ENCODE measurements at regions not wholly inside any gene's neighbourhood (a gene's known extent, or its start where the extent isn't known, plus 50 kb on each side); places are given as distances from the start of the nearest gene placed in this dataset.

DNA sequence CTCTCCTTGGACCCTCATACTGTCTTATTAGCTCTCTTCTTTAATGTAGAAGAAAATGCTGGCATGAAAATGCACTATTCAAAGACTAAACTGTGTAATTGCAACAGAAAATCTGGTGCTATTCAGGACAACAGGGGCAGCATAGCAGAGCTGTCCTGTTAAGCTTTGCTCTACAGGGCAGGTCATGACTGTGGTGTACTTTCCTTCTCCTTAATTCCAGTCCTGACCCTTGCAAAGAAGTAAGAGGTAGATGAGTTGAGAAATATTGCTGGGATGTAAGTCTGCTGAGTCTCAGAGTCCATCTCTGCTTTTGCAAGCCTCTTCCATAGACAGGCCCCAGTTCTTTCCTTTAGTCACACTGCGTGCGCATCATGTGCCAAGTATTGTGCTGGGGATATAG is 52.6 kb upstream of the STK38L start:
- TF ChIP-seq, protein P1, sequence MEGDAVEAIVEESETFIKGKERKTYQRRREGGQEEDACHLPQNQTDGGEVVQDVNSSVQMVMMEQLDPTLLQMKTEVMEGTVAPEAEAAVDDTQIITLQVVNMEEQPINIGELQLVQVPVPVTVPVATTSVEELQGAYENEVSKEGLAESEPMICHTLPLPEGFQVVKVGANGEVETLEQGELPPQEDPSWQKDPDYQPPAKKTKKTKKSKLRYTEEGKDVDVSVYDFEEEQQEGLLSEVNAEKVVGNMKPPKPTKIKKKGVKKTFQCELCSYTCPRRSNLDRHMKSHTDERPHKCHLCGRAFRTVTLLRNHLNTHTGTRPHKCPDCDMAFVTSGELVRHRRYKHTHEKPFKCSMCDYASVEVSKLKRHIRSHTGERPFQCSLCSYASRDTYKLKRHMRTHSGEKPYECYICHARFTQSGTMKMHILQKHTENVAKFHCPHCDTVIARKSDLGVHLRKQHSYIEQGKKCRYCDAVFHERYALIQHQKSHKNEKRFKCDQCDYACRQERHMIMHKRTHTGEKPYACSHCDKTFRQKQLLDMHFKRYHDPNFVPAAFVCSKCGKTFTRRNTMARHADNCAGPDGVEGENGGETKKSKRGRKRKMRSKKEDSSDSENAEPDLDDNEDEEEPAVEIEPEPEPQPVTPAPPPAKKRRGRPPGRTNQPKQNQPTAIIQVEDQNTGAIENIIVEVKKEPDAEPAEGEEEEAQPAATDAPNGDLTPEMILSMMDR (IDR thresholded peaks at IDR 0.05; ENCODE audit: low read length): no peak
- TF ChIP-seq EZH2 (IDR thresholded peaks at IDR 0.05; ENCODE audit: borderline replicate concordance, low read length): no peak

All from OCI-LY1 (cell line).